ENCODE measurements at regions not wholly inside any gene's neighbourhood (a gene's known extent, or its start where the extent isn't known, plus 50 kb on each side); places are given as distances from the start of the nearest gene placed in this dataset.

GRCh38 chr12:75564852-75565251 lies 53.4 kb upstream of the KRR1 start:
- Mint-ChIP-seq H3K27ac (no peak overlapping the region), H3K27me3 (ENCODE audit: low read depth) (no peaks in the 10 kb centered on the region; the same call in 1 of the 2 replicates), H3K36me3 (peaks cover 19% of the 10 kb centered on the region), H3K9me3 (peaks cover 29% of the 10 kb centered on the region), H3K4me3 (no peak overlapping the region), H3K4me1 (peaks cover 2% of the 10 kb centered on the region; the same call in 1 of the 2 replicates)
- POLR2A ChIA-PET = no interaction called here
- no peak for TF ChIP-seq ETV6 (CRISPR knock-in tag; IDR thresholded peaks at IDR 0.05)
- no peak for TF ChIP-seq ZBTB21 (CRISPR knock-in tag; IDR thresholded peaks at IDR 0.05; ENCODE audit: borderline replicate concordance)
- TF ChIP-seq, protein P1, sequence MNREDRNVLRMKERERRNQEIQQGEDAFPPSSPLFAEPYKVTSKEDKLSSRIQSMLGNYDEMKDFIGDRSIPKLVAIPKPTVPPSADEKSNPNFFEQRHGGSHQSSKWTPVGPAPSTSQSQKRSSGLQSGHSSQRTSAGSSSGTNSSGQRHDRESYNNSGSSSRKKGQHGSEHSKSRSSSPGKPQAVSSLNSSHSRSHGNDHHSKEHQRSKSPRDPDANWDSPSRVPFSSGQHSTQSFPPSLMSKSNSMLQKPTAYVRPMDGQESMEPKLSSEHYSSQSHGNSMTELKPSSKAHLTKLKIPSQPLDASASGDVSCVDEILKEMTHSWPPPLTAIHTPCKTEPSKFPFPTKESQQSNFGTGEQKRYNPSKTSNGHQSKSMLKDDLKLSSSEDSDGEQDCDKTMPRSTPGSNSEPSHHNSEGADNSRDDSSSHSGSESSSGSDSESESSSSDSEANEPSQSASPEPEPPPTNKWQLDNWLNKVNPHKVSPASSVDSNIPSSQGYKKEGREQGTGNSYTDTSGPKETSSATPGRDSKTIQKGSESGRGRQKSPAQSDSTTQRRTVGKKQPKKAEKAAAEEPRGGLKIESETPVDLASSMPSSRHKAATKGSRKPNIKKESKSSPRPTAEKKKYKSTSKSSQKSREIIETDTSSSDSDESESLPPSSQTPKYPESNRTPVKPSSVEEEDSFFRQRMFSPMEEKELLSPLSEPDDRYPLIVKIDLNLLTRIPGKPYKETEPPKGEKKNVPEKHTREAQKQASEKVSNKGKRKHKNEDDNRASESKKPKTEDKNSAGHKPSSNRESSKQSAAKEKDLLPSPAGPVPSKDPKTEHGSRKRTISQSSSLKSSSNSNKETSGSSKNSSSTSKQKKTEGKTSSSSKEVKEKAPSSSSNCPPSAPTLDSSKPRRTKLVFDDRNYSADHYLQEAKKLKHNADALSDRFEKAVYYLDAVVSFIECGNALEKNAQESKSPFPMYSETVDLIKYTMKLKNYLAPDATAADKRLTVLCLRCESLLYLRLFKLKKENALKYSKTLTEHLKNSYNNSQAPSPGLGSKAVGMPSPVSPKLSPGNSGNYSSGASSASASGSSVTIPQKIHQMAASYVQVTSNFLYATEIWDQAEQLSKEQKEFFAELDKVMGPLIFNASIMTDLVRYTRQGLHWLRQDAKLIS (CRISPR knock-in tag; IDR thresholded peaks at IDR 0.05; ENCODE audit: borderline replicate concordance) = no peak
- TF ChIP-seq, protein P2, sequence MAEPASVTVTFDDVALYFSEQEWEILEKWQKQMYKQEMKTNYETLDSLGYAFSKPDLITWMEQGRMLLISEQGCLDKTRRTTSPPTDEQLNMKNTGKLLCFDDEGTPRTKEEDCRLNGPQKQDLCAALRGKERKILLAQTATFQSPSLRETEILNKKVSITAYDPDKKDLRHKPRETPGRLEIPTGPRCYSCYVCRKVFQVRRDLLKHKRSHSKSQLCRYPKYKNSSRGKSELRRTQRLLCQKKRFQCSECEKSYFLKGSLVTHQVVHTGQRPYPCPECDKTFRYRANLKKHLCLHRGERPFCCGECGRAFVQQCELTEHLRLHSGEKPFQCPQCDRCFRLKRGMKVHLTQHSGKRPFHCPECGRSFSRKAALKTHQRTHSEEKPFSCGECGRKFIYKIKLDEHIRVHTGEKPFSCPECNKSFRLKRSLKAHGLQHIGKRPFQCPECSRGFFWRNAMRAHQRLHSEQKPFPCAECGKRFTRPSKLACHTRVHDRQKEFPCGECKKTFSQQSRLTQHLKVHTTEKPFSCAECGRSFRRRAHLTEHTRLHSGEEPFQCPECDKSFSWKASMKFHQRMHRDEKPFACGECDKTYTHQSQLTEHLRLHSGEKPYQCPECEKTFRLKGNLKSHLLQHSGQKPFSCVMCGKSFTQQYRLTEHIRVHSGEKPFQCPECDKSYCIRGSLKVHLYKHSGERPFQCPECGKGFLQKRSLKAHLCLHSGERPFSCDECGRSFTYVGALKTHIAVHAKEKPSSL (CRISPR knock-in tag; conservative IDR thresholded peaks at IDR 0.05) = no peak
- no peak for TF ChIP-seq ZNF532 (CRISPR knock-in tag; IDR thresholded peaks at IDR 0.05; ENCODE audit: borderline replicate concordance)
- TF ChIP-seq FOXP1 (CRISPR knock-in tag; IDR thresholded peaks at IDR 0.05; ENCODE audit: borderline replicate concordance) = no peak
- TF ChIP-seq MXD4 (CRISPR knock-in tag; IDR thresholded peaks at IDR 0.05; ENCODE audit: borderline replicate concordance) = no peak
- no peak for TF ChIP-seq CREM (CRISPR knock-in tag; IDR thresholded peaks at IDR 0.05)
- TF ChIP-seq, protein P3, sequence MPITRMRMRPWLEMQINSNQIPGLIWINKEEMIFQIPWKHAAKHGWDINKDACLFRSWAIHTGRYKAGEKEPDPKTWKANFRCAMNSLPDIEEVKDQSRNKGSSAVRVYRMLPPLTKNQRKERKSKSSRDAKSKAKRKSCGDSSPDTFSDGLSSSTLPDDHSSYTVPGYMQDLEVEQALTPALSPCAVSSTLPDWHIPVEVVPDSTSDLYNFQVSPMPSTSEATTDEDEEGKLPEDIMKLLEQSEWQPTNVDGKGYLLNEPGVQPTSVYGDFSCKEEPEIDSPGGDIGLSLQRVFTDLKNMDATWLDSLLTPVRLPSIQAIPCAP (CRISPR knock-in tag; IDR thresholded peaks at IDR 0.05) = no peak
- TF ChIP-seq, protein P4, sequence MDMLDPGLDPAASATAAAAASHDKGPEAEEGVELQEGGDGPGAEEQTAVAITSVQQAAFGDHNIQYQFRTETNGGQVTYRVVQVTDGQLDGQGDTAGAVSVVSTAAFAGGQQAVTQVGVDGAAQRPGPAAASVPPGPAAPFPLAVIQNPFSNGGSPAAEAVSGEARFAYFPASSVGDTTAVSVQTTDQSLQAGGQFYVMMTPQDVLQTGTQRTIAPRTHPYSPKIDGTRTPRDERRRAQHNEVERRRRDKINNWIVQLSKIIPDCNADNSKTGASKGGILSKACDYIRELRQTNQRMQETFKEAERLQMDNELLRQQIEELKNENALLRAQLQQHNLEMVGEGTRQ (CRISPR knock-in tag; IDR thresholded peaks at IDR 0.05) = no peak
- TF ChIP-seq NFYB (CRISPR knock-in tag; conservative IDR thresholded peaks at IDR 0.05; ENCODE audit: low read depth) = no peak
- DNase-seq (ENCODE audit: low spot score) (no peak), ATAC-seq (no peak)
- CTCF ChIA-PET = no interaction called here

DNA sequence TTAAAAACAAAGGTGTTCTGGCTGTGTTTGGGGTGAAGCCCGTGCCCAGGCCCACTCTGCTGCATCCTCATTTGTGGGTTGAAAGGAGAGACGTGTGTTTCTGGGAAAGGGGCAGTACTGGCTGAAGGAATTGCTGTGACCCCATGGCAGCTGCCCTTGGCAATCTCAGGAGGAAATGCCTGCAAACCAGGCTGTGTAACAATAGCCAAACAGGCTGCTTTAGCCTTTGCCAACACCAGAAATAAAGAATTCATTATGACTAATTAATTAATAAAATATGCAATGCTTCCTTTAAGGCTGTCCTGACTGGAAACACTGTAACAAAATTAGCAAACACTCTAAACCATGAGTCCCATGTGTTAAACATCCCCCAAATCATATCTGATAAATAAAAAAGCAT lies 53.0 kb upstream of the KRR1 start:
- POLR2A ChIA-PET = no interaction called here
- peaks cover 19% of the 10 kb centered on the region for H3K36me3 Mint-ChIP-seq
- peaks cover 29% of the 10 kb centered on the region for H3K9me3 Mint-ChIP-seq
- H3K4me1 Mint-ChIP-seq = peaks cover 2% of the 10 kb centered on the region; the same call in 1 of the 2 replicates
- CTCF ChIA-PET = no interaction called here
- H3K4me3 Mint-ChIP-seq = no peak overlapping the region
- DNase-seq (ENCODE audit: low spot score) (no peak), ATAC-seq (no peak)
- H3K27me3 Mint-ChIP-seq (ENCODE audit: low read depth) = no peaks in the 10 kb centered on the region; the same call in 1 of the 2 replicates
- no peak overlapping the region for H3K27ac Mint-ChIP-seq
- no peak for TF ChIP-seq JUN (CRISPR knock-in tag; IDR thresholded peaks at IDR 0.05)
- TF ChIP-seq, protein P5, sequence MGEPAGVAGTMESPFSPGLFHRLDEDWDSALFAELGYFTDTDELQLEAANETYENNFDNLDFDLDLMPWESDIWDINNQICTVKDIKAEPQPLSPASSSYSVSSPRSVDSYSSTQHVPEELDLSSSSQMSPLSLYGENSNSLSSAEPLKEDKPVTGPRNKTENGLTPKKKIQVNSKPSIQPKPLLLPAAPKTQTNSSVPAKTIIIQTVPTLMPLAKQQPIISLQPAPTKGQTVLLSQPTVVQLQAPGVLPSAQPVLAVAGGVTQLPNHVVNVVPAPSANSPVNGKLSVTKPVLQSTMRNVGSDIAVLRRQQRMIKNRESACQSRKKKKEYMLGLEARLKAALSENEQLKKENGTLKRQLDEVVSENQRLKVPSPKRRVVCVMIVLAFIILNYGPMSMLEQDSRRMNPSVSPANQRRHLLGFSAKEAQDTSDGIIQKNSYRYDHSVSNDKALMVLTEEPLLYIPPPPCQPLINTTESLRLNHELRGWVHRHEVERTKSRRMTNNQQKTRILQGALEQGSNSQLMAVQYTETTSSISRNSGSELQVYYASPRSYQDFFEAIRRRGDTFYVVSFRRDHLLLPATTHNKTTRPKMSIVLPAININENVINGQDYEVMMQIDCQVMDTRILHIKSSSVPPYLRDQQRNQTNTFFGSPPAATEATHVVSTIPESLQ (CRISPR knock-in tag; IDR thresholded peaks at IDR 0.05) = no peak
- TF ChIP-seq, protein P6, sequence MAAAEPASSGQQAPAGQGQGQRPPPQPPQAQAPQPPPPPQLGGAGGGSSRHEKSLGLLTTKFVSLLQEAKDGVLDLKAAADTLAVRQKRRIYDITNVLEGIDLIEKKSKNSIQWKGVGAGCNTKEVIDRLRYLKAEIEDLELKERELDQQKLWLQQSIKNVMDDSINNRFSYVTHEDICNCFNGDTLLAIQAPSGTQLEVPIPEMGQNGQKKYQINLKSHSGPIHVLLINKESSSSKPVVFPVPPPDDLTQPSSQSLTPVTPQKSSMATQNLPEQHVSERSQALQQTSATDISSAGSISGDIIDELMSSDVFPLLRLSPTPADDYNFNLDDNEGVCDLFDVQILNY (CRISPR knock-in tag; IDR thresholded peaks at IDR 0.05) = no peak
- TF ChIP-seq KAT7 (CRISPR knock-in tag; IDR thresholded peaks at IDR 0.05; ENCODE audit: borderline replicate concordance) = no peak
- no peak for TF ChIP-seq ZNF121 (CRISPR knock-in tag; IDR thresholded peaks at IDR 0.05)
- no peak for TF ChIP-seq CBFB (CRISPR knock-in tag; IDR thresholded peaks at IDR 0.05; ENCODE audit: low read depth)
- no peak for TF ChIP-seq NR2C2 (CRISPR knock-in tag; IDR thresholded peaks at IDR 0.05)
- no peak for TF ChIP-seq RORB (CRISPR knock-in tag; IDR thresholded peaks at IDR 0.05)

All from WTC11 (cell line).